GM19468 (cell line): ENCODE measurements at regions not wholly inside any gene's neighbourhood (a gene's known extent, or its start where the extent isn't known, plus 50 kb on each side); places are given as distances from the start of the nearest gene placed in this dataset.

Experiments used
- ATAC-seq: cut with Tn5 transposase; IDR thresholded peaks from one replicate; pipeline ENCODE4 v1.9.1; 2021; ENCODE audit warnings: mild to moderate bottlenecking, moderate library complexity, moderate number of reproducible peaks; ENCODE audit not compliant: unreplicated experiment; ENCODE audit errors: extremely low read depth

DNA sequence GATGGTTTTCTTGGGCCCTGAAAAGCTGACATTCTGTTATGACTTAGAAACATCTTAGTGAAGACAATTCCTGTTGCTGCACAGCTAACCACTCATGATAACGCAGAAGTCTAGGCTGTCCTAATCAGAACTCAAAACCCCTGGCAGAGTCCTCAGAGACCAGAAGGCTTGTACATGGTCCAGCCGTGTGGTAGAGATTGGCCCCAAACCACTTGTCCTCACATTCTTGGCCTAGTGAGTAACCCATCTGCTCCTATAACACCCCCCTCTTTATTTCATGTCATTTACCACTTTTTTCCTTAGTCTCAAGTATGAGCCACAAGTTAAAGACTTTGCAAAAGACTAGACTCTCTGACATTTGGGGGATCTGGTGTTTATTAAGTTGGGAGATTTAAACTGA lies 116.5 kb upstream of the ADAMTS18 start:
- no peak for ATAC-seq

DNA sequence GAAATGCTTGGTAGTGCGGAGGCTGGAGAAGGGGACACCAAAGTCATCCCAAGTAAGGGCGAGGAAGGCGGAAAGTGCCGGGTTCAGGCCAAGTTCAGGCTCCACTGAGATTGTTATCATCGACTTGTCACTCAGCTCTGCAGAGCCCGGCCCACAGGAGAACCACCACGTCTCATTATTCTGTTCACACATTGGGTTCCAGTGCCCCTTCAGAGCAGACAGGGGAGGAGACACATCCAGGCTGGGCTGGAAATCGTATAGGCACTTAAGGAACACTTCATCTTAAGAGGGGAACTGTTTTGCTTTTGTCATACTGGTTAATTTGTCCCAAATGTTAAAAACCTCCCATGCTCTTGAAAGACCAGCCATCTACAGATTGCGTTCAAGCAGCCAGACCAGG lies 118.3 kb upstream of the ADAMTS18 start:
- no peak for ATAC-seq

- no peak for ATAC-seq
Measured at GRCh38 chr16:77555126-77555525, 120.3 kb upstream of the ADAMTS18 start.

GRCh38 chr16:77555791-77556190 lies 121.0 kb upstream of the ADAMTS18 start:
- no peak for ATAC-seq

- no peak for ATAC-seq
Measured at GRCh38 chr16:77556201-77556873, 121.5 kb upstream of the ADAMTS18 start.

DNA sequence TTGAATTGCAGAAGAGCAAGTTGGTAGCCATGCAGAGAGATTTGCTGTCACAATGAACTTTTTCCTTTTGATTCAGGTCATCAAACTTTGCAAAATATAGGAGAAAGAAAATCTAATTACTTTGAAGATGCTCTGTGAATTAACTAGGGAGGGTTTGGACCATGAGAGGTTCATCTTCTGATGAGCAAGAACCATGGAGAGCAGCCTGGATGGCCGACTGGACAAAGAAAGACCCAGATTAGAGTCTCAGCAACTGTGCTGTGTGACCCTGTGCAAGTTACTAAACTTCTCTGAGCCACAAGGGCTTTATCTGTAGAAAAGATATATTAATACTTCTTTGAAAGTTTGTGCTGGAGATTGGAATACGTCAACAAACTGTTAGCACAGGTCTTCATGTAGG lies 122.6 kb upstream of the ADAMTS18 start:
- ATAC-seq = no peak

DNA sequence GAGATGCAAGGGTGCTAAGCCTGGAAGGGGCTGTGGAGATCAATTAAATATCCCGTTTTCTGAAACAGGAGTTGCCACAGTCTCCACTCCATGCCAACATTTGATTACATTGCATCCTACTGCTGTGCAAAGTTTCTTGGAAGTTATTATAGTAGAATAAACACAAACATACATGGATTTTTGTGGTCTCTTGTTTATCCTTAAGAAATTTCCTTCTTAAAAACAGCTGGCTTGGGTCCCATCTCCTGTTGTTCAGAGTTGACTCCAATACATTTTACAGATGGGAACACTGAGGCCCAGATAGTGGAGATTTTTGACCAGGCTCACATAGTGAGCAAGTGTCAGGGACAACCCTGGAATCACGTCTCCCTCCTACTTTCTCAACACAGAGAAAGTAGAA lies 124.0 kb upstream of the ADAMTS18 start:
- no peak for ATAC-seq

- ATAC-seq = no peak
Measured at GRCh38 chr16:77562497-77562896, 127.7 kb upstream of the ADAMTS18 start.

- no peak for ATAC-seq
Measured at GRCh38 chr16:77564791-77565390, 130.1 kb upstream of the ADAMTS18 start.

GRCh38 chr16:77569406-77569805 lies 134.6 kb upstream of the ADAMTS18 start:
- ATAC-seq = no peak

DNA sequence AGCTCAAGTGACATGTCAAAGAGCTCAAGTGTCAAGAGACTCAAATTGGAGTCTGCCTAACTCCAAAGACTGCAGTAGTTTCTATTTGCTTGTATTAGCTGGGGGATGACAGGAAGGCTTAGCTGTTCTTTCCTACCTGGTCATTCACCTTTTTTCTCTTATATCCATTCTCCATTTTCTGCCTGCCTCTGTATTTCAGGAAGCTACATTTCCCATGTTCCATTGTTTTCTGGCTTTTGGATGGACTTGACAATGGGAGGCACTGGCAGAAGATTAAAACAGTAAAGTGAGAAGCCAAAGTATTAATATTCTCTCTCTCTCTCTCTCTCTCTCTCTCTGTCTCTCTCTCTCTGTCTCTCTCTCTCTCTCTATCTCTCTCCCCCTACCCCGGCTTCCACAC lies 135.7 kb upstream of the ADAMTS18 start:
- ATAC-seq = no peak

DNA sequence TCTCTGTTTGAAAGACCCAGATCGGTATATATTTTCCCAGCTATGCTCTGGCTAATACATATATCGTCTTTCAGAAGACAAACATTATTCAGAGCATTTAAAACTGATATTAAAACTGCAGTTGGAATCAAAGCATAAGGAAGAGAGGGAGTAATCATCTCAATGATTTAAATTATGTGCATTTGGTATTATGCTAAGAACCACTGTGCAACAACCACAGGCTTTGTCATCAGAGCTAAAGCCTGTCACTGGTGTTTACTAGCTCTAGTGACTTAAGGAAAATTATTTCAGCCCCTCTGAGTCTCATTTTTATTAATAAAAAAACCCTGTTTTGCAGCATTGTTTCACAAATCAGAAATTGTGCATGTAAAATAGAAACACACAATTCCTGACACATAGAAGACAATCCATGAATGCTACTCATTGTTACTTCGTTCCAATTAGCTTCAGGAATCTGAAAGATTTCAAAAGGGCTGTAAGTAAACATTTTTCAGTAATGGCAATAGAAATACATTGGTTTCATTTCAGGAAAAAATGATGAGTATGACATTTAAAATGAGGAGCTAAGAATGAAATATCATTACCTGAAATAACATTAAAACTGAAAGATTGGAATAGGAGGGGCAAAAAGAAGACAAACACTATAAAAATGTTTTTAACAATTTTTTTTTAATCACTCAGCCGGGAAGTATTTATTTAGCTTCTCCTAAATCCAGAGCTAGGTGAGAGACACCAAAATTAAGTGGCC lies 136.5 kb upstream of the ADAMTS18 start:
- ATAC-seq = no peak

DNA sequence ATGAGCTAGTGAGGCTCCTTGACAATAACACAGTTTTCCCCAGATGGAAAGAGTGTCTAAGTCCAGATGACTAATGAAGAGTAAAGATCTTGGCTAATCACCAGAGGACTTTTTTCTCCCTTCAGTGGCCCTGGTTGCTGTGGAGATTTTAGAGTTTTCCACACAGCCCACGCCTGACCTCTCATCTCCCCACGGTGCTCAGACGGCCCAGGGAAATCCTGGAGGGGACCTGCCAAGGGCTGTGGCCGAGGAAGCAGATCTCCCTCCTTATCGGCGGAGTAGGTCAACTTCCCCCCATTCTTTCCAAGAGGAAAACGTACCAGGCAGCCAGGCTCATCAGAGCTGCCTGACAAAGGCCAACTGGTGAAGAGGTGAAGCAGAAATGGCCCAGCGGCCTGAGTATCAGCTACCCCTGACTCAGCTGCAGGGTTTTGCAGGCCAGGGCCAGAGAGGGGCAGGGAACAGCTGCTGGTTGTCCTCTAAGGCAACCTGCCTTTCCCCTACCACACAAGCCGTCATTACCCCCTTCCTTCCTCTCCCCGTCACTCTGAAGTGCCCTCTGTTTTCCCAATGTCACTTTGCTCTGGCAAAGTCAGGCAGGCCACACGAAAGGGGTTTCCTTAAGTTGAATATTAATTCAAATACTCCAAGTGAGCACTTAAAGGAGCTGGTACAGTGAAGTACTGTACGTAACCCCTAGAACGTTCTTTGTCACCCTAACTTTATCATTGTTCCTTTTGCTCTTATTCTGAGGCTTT lies 140.2 kb upstream of the ADAMTS18 start:
- no peak for ATAC-seq

- ATAC-seq = no peak
Measured at GRCh38 chr16:77579351-77579891, 142.9 kb upstream of the NUDT7 start.

- no peak for ATAC-seq
Measured at GRCh38 chr16:77581706-77582105, 140.6 kb upstream of the NUDT7 start.

GRCh38 chr16:77584205-77584859 lies 138.0 kb upstream of the NUDT7 start:
- ATAC-seq = peak; percentile 32

DNA sequence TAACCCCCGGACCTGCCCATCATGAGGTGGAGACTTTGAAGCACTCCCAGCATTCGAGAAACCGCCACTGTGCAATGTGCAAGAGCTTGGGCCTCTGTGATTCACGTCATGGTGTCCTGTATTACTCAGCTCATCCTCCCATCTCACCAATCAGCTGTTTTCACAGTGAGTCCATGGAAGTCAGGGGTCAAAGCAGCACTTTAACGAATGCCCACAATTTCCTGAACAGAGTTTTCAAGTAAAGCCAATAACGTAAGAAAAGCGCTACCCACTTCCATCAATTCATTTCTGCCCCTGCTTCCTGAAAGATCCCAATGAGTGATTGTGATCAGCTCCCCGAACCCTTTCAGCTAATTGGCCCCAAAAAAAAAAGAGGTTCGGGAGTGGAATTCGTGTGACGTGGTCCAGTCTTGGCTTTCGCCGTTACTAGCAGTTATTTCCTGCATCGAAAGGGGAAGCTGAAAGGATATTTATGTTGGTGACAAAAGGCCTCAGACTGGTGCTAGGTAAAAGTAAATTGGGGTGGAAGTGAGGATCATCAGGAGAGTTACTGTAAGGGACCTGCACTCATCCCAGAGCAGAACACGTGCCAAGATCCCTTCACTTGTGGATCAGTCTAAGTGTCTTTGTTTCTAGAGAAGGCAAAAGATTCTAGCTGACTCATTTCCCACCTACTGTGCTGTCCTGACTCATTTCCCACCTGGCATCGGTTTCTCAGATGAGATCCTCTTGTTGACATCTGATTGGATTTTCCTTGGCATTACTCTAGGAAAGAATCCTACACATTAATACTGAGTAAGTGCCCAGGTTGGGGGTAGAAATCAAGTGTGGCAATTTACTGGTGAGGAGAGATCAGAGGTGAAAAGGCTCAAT lies 136.7 kb upstream of the NUDT7 start:
- no peak for ATAC-seq

- ATAC-seq = no peak
Measured at GRCh38 chr16:77588389-77588788, 133.9 kb upstream of the NUDT7 start.
